Mesenchymal stem cell (in vitro differentiated cells and primary cell): ENCODE measurements at regions not wholly inside any gene's neighbourhood (a gene's known extent, or its start where the extent isn't known, plus 50 kb on each side); places are given as distances from the start of the nearest gene placed in this dataset.
A peak's percentile ranks its signal among the peaks of the same experiment; 100 is the strongest.

ENCODE experiments used
- DNase-seq: peaks from one replicate; pipeline ENCODE4 v3.0.0-alpha.2; 2013
- H2AFZ ChIP-seq: one replicate; pipeline ENCODE4 v1.6.1; 2013; ENCODE audit warnings: low read depth, mild to moderate bottlenecking, control low read depth, inconsistent platforms, low read length, moderate library complexity
- H2AK5ac ChIP-seq: 2 replicates; pipeline ENCODE4 v1.6.1; 2013; ENCODE audit warnings: low read length, moderate library complexity, mild to moderate bottlenecking, inconsistent platforms; ENCODE audit not compliant: severe bottlenecking
- H2BK120ac ChIP-seq: one replicate; pipeline ENCODE4 v1.6.1; 2013; ENCODE audit warnings: low read depth, mild to moderate bottlenecking, inconsistent platforms, low read length, moderate library complexity
- H2BK12ac ChIP-seq, 2 experiments: one replicate each; pipeline ENCODE4 v1.6.1; 2013; ENCODE audit warnings: inconsistent platforms in 2 of 2, low read length in 2 of 2, mild to moderate bottlenecking in 2 of 2, moderate library complexity in 2 of 2, control low read depth in 1 of 2
- H2BK15ac ChIP-seq: one replicate; pipeline ENCODE4 v1.6.1; 2013; ENCODE audit warnings: mild to moderate bottlenecking, low read depth, inconsistent platforms; ENCODE audit not compliant: poor library complexity, severe bottlenecking
- H2BK5ac ChIP-seq: 2 replicates; pipeline ENCODE4 v1.6.1; 2013; ENCODE audit warnings: low read depth, mild to moderate bottlenecking, low read length, control low read depth, inconsistent platforms; ENCODE audit not compliant: poor library complexity, severe bottlenecking
- H3K14ac ChIP-seq, 2 experiments: one replicate each; pipeline ENCODE4 v1.6.1; 2013; ENCODE audit warnings: inconsistent platforms in 2 of 2, low read length in 2 of 2, control low read depth in 1 of 2, mild to moderate bottlenecking in 1 of 2, moderate library complexity in 1 of 2
- H3K18ac ChIP-seq, 2 experiments: one replicate each; pipeline ENCODE4 v1.6.1; 2013; ENCODE audit warnings: inconsistent platforms in 2 of 2, low read length in 2 of 2, control low read depth in 1 of 2, low read depth in 1 of 2, mild to moderate bottlenecking in 1 of 2
- H3K23ac ChIP-seq, 2 experiments: one replicate each; pipeline ENCODE4 v1.6.1; 2013; ENCODE audit warnings: inconsistent platforms in 2 of 2, low read length in 2 of 2, mild to moderate bottlenecking in 2 of 2, moderate library complexity in 2 of 2, control low read depth in 1 of 2
- H3K27ac ChIP-seq: 2 replicates; pipeline ENCODE4 v1.5.1; 2013; ENCODE audit warnings: mild to moderate bottlenecking, moderate library complexity, low read length, control low read depth, inconsistent platforms; ENCODE audit not compliant: poor library complexity, severe bottlenecking
- H3K27me3 ChIP-seq, 2 experiments: 2 replicates each; pipeline versions ENCODE4 v1.6.1 to v1.7.0; 2013; ENCODE audit warnings: low read length in 2 of 2, mild to moderate bottlenecking in 2 of 2, moderate library complexity in 2 of 2, control low read depth in 1 of 2, inconsistent platforms in 1 of 2; ENCODE audit not compliant: control insufficient read depth in 1 of 2, insufficient read depth in 1 of 2
- H3K36me3 ChIP-seq, 2 experiments: 2 replicates each; pipeline versions ENCODE4 v1.6.1 to v1.7.0; 2013; ENCODE audit warnings: low read length in 2 of 2, control low read depth in 1 of 2, inconsistent platforms in 1 of 2, low read depth in 1 of 2, mild to moderate bottlenecking in 1 of 2; ENCODE audit not compliant: insufficient read depth in 2 of 2, control insufficient read depth in 1 of 2
- H3K4ac ChIP-seq, 2 experiments: one replicate each; pipeline ENCODE4 v1.6.1; 2013; ENCODE audit warnings: inconsistent platforms in 2 of 2, low read length in 2 of 2, mild to moderate bottlenecking in 2 of 2, moderate library complexity in 2 of 2, control low read depth in 1 of 2, low read depth in 1 of 2
- H3K4me1 ChIP-seq: 2 replicates; pipeline ENCODE4 v1.6.1; 2013; ENCODE audit warnings: low read depth, low read length, control low read depth; ENCODE audit not compliant: control insufficient read depth, insufficient read depth
- H3K4me2 ChIP-seq: 2 replicates; pipeline ENCODE4 v1.6.1; 2013; ENCODE audit warnings: low read length, mild to moderate bottlenecking, inconsistent platforms; ENCODE audit not compliant: poor library complexity, severe bottlenecking
- H3K4me3 ChIP-seq, 2 experiments: 2 replicates each; pipeline versions ENCODE4 v1.5.1 to v1.7.0; 2013; ENCODE audit warnings: low read length in 2 of 2, mild to moderate bottlenecking in 2 of 2, control low read depth in 1 of 2, low read depth in 1 of 2; ENCODE audit not compliant: insufficient read depth in 1 of 2
- H3K79me1 ChIP-seq: replicated peaks from 2 replicates; pipeline ENCODE4 v1.6.1; 2013; ENCODE audit warnings: mild to moderate bottlenecking, control low read depth, low read length, inconsistent platforms; ENCODE audit not compliant: poor library complexity, severe bottlenecking
- H3K9ac ChIP-seq: 2 replicates; pipeline ENCODE4 v1.7.0; 2013; ENCODE audit warnings: mild to moderate bottlenecking, low read length, moderate library complexity
- H3K9me3 ChIP-seq: 2 replicates; pipeline ENCODE4 v1.7.0; 2013; ENCODE audit warnings: mild to moderate bottlenecking, low read length; ENCODE audit not compliant: control insufficient read depth
- H4K8ac ChIP-seq: one replicate; pipeline ENCODE4 v1.6.1; 2013; ENCODE audit warnings: inconsistent platforms, mild to moderate bottlenecking, low read length, moderate library complexity
- H4K91ac ChIP-seq: one replicate; pipeline ENCODE4 v1.6.1; 2013; ENCODE audit warnings: mild to moderate bottlenecking, low read length, inconsistent platforms
- WGBS: methylation state at CpG from one replicate; pipeline ENCODE4 v1.1.7; 2013; ENCODE audit warnings: mixed read lengths; 5-methylcytosine and 5-hydroxymethylcytosine counted together

DNA sequence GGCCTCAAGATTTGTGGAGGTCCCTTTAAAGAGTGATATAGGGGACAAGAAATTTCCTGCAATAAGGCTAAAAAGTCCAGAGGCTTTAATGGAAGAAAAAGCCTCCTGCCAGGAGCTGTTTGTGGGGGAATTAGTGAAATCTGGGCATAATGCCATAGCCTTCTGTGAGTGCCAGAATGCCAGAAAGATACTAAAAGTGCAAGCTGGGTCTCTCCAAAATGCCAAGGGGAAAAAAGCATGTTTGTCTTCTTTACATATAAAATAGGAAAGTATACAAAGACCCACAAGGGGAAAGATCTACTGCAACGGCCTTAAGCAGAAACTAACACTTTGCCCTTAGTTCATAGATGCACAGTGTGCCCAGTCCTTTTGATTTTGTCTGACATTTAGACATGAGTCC, 647.7 kb upstream of the ZNF804A start:
- Histone ChIP-seq H3K27me3 (no peaks in the 10 kb centered on the region), H2BK12ac (no peak overlapping the region), H3K18ac (peak overlapping the region in 1 of 2 experiments; percentile 34), H3K4me1 (no peaks in the 10 kb centered on the region), H3K14ac (no peak overlapping the region), H3K36me3 (no peaks in the 10 kb centered on the region), H3K4me2 (no peak overlapping the region), H2BK5ac (no peak overlapping the region), H4K91ac (no peak overlapping the region), H3K79me1 (no peaks in the 10 kb centered on the region), H3K23ac (no peak overlapping the region), H3K9me3 (no peaks in the 10 kb centered on the region), H2AFZ (no peak overlapping the region), H2BK15ac (no peak overlapping the region), H3K4ac (no peak overlapping the region), H3K9ac (no peak overlapping the region), H3K4me3 (no peak overlapping the region), H3K27ac (no peak overlapping the region), H4K8ac (no peak overlapping the region), H2BK120ac (no peak overlapping the region), H2AK5ac (no peak overlapping the region)
- WGBS, result 100% methylated on average over 1 of the region's 1 CpG
- no peak for DNase-seq

DNA sequence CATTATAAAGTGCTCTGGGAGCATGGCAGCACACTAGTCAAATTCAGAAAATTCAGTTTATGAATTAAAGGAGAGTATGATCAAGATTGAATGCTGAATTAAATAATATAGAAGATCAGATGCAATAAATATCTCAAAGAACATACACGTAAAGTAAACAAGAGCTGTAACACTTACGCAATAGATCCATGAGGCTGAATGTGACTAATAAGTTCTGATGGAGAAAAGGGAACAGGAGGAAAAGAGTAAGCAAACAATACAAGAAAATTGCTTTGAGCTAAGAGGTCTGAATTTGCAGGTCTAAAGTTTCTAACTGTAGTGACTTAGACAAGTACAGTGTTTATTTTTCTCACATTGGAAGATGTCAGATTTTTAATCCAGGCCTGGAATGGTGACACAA, 646.7 kb upstream of the ZNF804A start:
- Histone ChIP-seq H3K4ac (no peak overlapping the region), H2BK15ac (no peak overlapping the region)
- WGBS, result 74% methylated on average over 2 of the region's 2 CpGs

DNA sequence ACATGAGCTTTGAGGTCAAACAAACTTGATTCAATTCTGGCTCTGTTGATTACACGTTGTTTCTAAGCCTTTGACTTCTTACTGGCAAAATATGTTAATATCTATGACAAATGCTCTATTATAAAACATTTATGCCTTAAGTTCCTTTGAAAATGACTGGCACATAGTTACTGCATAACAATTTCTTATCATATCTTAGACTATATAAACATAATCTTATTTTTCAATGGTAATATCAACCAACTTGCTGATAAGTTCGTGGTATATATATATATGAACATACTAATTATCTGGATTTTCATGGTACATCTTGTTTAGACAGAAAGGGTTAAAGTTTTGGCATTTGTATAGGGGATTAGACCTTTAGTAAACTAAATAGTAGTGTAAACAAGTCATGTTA, 645.6 kb upstream of the ZNF804A start:
- H3K14ac ChIP-seq, result no peak overlapping the region
- H3K9ac ChIP-seq, result no peak overlapping the region
- no peak for DNase-seq
- no peak overlapping the region for H3K18ac ChIP-seq
- H3K4ac ChIP-seq, result no peak overlapping the region
- no peak overlapping the region for H4K8ac ChIP-seq
- H3K9me3 ChIP-seq, result no peaks in the 10 kb centered on the region
- no peak overlapping the region for H3K27ac ChIP-seq
- no peaks in the 10 kb centered on the region for H3K27me3 ChIP-seq
- H3K23ac ChIP-seq, result no peak overlapping the region
- H2AK5ac ChIP-seq, result no peak overlapping the region
- no peak overlapping the region for H2AFZ ChIP-seq
- no peaks in the 10 kb centered on the region for H3K4me1 ChIP-seq
- H2BK12ac ChIP-seq, result no peak overlapping the region
- no peak overlapping the region for H2BK15ac ChIP-seq
- H3K4me2 ChIP-seq, result no peak overlapping the region
- no peaks in the 10 kb centered on the region for H3K79me1 ChIP-seq
- no peak overlapping the region for H2BK5ac ChIP-seq
- no peak overlapping the region for H4K91ac ChIP-seq
- WGBS, result no CpG with 5 or more reads among the region's 2 CpGs
- H2BK120ac ChIP-seq, result no peak overlapping the region
- H3K36me3 ChIP-seq, result no peaks in the 10 kb centered on the region
- no peak overlapping the region for H3K4me3 ChIP-seq

More for the DNA sequence above, 646.7 kb upstream of the ZNF804A start:
- no peak overlapping the region for H4K8ac ChIP-seq
- H3K27ac ChIP-seq, result no peak overlapping the region
- H3K4me3 ChIP-seq, result no peak overlapping the region
- H2AFZ ChIP-seq, result no peak overlapping the region
- no peaks in the 10 kb centered on the region for H3K79me1 ChIP-seq
- H3K14ac ChIP-seq, result no peak overlapping the region
- no peaks in the 10 kb centered on the region for H3K4me1 ChIP-seq
- no peak overlapping the region for H2BK12ac ChIP-seq
- no peak overlapping the region for H4K91ac ChIP-seq
- peak; percentile 51 for DNase-seq
- H2BK120ac ChIP-seq, result no peak overlapping the region
- H3K9ac ChIP-seq, result no peak overlapping the region
- no peak overlapping the region for H3K18ac ChIP-seq
- no peaks in the 10 kb centered on the region for H3K9me3 ChIP-seq
- H2AK5ac ChIP-seq, result no peak overlapping the region
- no peaks in the 10 kb centered on the region for H3K36me3 ChIP-seq
- no peak overlapping the region for H3K4me2 ChIP-seq
- H3K27me3 ChIP-seq, result no peaks in the 10 kb centered on the region
- H2BK5ac ChIP-seq, result no peak overlapping the region
- no peak overlapping the region for H3K23ac ChIP-seq

DNA sequence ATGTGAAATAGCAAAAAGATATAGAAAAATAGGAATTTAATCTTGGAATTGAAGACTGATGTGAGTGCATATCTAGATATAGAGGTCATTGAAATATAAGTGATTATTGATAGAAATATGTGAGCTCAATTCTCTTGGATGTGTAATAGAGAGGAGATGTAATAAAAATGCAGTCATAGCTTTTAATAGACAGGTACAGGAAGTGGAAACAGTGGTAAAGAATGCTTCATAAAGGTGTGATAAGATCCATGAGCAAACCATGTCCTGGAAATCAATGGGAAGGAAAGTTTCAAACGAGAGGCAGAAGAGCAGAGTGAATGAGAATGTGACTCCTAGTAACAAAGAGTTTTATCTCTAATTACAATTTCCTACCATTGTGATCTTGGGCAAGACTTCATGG, 634.7 kb upstream of the ZNF804A start:
- H4K91ac ChIP-seq, result no peak overlapping the region
- no peak overlapping the region for H3K9ac ChIP-seq
- no peak overlapping the region for H3K23ac ChIP-seq
- no peak overlapping the region for H3K14ac ChIP-seq
- H3K4me2 ChIP-seq, result no peak overlapping the region
- H3K4me3 ChIP-seq, result no peak overlapping the region
- H3K4ac ChIP-seq, result no peak overlapping the region
- no peak overlapping the region for H2BK5ac ChIP-seq
- H3K79me1 ChIP-seq, result no peaks in the 10 kb centered on the region
- no peak overlapping the region for H2BK12ac ChIP-seq
- no peak overlapping the region for H3K18ac ChIP-seq
- H3K9me3 ChIP-seq, result no peaks in the 10 kb centered on the region
- no peaks in the 10 kb centered on the region for H3K36me3 ChIP-seq
- no peak overlapping the region for H2AFZ ChIP-seq
- no peak overlapping the region for H2BK120ac ChIP-seq
- DNase-seq, result no peak
- no peak overlapping the region for H3K27ac ChIP-seq
- no peak overlapping the region for H4K8ac ChIP-seq
- no peak overlapping the region for H2AK5ac ChIP-seq
- no peak overlapping the region for H2BK15ac ChIP-seq
- H3K4me1 ChIP-seq, result no peaks in the 10 kb centered on the region
- no peaks in the 10 kb centered on the region for H3K27me3 ChIP-seq
- WGBS, result no CpG with 5 or more reads among the region's 1 CpG
